ENCODE measurements at regions not wholly inside any gene's neighbourhood (a gene's known extent, or its start where the extent isn't known, plus 50 kb on each side); places are given as distances from the start of the nearest gene placed in this dataset.

DNA sequence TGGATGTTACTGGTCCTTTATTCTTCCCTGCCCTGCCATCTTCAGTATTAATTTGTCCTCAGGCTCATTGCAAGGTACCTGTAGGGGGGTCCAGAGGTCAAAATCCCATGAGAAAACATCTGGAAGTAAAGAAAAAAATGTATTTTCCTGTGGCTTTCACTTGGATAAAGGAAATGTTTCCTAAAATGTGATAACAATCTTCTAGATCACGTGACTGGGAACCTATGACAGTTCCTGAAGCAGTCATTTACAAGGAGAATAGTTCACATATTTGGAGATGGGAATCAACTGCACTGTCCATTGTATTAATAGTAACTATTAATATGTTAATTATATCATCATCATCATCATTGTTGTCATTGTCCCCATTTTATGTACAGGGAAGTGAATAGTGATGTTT lies 915.1 kb upstream of the EEF2KMT start:
- TF ChIP-seq POLR2AphosphoS5 (IDR thresholded peaks at IDR 0.05; ENCODE audit: low read depth, low read length) (no peak), REST (IDR thresholded peaks at IDR 0.05; ENCODE audit: insufficient read depth in 1 of 2, low read depth in 2 of 2, low read length in 2 of 2) (no peak)
